AG09309 (cell line): ENCODE measurements at regions not wholly inside any gene's neighbourhood (a gene's known extent, or its start where the extent isn't known, plus 50 kb on each side); places are given as distances from the start of the nearest gene placed in this dataset.

ENCODE experiments used
- DNase-seq: peaks from one replicate; pipeline ENCODE4 v3.0.0-alpha.2; 2010; ENCODE audit warnings: low read depth
- H3K4me3 ChIP-seq: 2 replicates; pipeline ENCODE4 v1.5.1; 2011; ENCODE audit warnings: mild to moderate bottlenecking, low read depth, low read length, moderate library complexity; ENCODE audit not compliant: control insufficient read depth
- TF ChIP-seq, protein P1 (sequence below): IDR thresholded peaks from 2 replicates; pipeline ENCODE4 v1.5.1; 2011; ENCODE audit warnings: mild to moderate bottlenecking, low read depth, low read length, inconsistent platforms; ENCODE audit not compliant: insufficient read depth, control insufficient read depth; ENCODE audit errors: missing control alignments

DNA sequence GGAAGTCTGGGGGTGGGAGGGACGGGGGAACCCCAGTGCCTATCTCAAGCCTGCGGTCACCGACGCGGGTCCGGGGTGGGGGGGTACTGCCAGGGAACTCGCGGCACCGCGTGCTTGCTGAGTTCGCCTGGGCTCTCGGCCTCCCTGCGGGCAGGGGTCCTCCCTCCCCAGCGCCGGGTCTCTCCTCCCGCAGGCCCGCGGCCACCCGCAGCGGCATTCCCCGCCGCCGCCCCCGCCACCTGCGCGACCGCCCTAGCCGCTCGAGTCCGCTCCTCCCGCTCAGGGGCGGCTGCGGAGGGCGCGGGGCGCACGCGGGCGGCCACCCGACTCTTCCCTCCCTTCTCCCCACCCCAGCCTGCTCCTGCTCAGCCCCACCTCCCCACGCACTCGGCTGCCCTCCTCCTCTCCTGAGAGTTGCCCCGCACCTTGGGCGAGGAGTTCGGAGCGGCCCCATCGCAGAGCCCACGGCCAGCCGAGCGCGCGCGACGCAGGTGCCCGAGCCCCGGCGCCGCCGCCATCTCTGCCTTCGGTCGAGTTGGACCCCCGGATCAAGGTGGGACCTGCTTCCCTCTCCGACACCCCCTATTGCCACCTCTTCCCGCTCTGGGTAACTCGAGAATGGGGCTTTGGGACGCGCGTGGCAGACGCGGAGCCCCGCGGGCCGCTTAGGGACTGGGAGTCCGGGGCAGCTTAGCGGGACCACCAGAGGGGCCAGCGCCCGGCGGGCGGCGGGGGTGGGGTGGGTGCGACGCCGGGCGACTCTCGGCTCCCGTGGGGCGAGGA lies 105.0 kb downstream of the LEPR start:
- H3K4me3 ChIP-seq = peak overlapping the region; percentile 57
- TF ChIP-seq, protein P1, sequence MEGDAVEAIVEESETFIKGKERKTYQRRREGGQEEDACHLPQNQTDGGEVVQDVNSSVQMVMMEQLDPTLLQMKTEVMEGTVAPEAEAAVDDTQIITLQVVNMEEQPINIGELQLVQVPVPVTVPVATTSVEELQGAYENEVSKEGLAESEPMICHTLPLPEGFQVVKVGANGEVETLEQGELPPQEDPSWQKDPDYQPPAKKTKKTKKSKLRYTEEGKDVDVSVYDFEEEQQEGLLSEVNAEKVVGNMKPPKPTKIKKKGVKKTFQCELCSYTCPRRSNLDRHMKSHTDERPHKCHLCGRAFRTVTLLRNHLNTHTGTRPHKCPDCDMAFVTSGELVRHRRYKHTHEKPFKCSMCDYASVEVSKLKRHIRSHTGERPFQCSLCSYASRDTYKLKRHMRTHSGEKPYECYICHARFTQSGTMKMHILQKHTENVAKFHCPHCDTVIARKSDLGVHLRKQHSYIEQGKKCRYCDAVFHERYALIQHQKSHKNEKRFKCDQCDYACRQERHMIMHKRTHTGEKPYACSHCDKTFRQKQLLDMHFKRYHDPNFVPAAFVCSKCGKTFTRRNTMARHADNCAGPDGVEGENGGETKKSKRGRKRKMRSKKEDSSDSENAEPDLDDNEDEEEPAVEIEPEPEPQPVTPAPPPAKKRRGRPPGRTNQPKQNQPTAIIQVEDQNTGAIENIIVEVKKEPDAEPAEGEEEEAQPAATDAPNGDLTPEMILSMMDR = no peak
- no peak for DNase-seq

DNA sequence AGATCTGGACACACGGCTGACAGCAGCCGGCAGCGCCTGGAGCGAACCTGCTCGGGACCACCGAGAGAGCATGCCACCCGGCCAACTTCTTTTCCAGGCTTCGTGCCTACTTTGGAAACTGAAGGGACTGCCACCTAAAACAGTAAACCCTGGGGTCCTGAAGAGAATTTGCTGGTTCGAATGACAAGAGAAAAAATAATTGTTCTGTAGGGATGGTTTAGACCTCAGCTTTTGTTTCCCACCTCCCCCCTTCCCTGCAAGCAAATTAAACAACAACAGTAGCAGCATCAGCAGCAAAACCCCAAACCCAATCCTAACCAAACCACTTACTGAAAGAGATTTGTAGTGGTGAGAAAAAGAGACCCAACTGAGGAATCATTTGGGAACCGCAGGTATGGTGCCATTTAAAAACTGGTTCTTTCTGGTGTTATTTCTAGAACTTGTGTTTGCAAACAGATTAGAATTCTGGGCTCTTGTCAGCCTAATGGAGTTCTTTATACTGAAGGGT lies 105.6 kb downstream of the LEPR start:
- peak overlapping the region; percentile 57 for H3K4me3 ChIP-seq
- TF ChIP-seq, protein P1 = no peak
- DNase-seq = no peak

DNA sequence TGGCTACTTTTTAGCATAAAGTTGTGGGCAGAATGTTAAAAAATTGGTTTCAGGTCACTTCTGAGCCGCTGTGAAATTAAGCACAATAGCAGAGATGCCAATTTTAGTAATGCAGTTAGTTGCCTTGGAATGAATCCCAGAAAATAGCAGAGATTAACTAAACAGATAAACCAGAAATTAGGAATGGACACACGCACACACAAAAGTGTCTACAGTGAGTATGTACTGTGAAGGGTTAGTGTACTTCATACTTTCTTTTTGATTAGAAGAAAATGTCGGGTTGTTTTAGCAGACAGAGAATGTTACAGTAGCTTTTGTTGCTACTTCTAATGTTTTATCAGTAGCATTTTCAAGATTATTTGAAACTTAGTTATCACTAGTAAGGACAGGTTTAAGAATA lies 106.7 kb downstream of the LEPR start:
- peak; percentile 60 for DNase-seq
- H3K4me3 ChIP-seq = peak overlapping the region; percentile 13; the same call in 1 of the 2 replicates
- TF ChIP-seq, protein P1 = no peak

DNA sequence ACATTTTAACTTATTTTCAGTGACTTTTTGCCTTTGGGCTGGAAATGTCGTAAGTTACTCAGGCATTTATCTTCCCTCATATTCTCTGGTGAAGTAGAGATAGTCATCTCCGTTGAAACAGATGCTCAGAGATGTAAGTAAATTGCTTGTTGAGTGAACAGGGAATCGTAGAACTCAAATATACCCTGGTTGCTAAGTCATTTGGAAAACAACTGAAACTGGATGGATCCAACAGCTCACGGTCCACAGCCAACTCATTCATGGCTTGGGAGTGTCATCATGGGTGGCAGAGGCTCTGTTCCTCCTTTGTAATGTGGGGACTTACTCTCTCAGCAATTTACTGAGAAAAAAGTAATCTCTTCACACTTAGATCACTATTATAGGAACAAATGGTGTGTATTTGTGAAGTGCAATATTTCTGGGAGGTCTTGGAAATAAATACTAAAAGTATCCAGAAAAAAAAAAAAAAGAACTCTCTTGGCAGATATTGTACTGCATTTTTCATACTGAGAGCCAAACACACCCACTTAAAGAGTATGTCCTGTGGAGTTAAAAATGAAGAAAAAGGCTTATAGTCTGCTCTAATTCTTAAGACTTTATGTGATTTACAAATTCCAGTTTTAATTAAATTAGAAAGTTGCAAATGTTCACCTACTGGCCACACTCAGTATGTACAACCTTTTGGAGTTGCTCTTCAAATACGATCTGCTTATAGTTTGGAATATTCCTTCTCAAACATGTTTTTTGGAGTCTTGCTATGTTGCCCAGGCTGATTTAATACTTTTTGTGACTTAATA lies 107.4 kb downstream of the LEPR start:
- H3K4me3 ChIP-seq = peak overlapping the region; percentile 13
- DNase-seq = no peak

DNA sequence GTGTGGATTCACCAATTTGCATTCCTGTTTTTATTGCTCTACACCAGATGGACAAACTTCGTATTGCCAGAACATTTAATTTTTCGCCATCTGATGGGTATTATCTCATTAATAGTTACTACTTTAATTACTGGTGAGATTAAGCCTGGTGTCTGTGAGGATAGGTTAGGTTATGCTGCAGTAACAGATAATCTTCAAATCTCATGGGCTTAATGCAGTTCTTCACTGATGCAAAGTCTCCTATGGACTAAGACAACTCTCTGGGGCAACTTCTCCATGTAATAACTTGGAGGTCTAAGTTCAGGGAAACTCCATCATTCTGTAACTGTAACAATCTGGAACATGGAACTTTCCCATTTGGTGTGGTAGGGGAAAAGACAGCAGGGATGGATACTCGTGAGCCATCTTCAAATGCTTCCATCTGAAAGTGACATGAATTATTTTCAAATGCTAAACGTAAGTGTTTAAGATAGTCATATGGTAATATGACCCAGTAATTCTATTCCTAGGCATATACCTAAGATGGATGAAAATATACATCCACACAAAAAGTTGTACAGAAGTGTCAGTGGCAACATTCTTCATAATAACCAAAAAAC lies 111.6 kb downstream of the LEPR start:
- H3K4me3 ChIP-seq = no peak overlapping the region
- TF ChIP-seq, protein P1 = no peak
- DNase-seq = no peak

More for the DNA sequence above, 107.4 kb downstream of the LEPR start:
- TF ChIP-seq, protein P1 = peak; percentile 21

DNA sequence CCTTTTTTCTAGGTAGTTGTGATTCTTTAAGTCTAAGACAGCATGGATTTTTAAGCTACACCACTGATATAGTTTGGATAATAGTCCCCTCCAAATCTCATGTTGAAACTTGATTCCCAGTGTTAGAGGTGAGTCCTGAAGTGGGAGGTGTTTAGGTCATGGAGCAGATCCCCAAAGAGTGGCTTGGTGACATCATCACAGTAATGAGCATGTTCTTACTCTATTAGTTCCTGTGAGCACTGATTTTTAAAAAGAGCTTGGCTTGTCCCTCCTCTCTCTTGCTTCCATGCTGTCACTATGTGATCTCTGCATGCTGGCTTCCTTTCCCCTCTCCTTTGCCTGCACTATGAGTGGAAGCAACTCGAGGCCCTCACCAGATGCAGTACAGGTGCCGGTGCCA lies 115.5 kb downstream of the LEPR start:
- TF ChIP-seq, protein P1 = no peak
- DNase-seq = no peak
- no peak overlapping the region for H3K4me3 ChIP-seq
